Stimulated activated CD4-positive, alpha-beta T cell treated with anti-CD3 and anti-CD28 coated beads, Interleukin-1b, Interleukin-23, amount 100 ng/mL, for 1 hour (primary cell): ENCODE measurements at regions not wholly inside any gene's neighbourhood (a gene's known extent, or its start where the extent isn't known, plus 50 kb on each side); places are given as distances from the start of the nearest gene placed in this dataset.

Experiments
- DNase-seq, 2 donors: peaks; one replicate each; pipeline ENCODE4 v3.0.0-alpha.2; 2020; ENCODE audit warnings: low read depth in 2 of 2

- DNase-seq = no peak
Observed at GRCh38 chr14:87111126-87111525, 881.9 kb downstream of the GALC start.

DNA sequence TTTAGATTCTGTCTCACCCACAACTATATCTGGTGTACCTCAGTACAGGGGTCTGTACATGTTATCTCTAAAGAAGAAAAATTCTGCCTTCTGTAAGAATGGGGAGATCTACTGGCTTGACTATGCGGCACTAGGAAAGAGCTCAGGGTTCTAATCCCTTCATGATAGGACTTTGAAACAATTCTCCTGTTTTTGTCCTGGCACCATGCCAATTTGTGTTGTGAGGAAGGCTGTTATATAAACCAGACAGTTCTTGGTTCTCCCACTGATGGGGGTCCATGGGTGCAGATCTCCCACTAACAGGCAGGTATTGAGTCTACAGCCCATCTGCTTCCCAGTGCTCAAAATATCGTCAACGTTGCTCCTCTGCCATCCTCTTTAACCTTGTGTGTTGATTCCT is 883.7 kb downstream of the GALC start:
- DNase-seq = no peak

DNA sequence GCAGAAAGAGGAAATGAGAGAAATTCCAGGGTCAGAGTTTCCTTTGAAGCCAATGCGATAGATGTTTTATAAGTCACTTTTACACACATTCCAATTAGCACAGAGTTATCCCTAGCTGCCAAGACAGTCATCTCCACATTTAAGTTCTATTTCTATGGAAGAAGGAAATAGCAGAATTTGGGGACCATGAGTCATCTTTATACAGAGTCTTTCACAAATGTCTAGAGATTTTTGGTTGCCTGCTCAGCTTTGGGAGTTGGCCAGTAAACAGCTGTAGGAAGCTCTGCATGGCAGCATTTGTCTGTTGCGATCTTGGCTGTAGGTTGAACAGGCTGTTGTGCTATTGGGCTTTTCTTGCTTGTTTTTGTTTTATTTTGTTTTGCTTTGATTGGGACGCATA is 884.3 kb downstream of the GALC start:
- DNase-seq = no peak

DNA sequence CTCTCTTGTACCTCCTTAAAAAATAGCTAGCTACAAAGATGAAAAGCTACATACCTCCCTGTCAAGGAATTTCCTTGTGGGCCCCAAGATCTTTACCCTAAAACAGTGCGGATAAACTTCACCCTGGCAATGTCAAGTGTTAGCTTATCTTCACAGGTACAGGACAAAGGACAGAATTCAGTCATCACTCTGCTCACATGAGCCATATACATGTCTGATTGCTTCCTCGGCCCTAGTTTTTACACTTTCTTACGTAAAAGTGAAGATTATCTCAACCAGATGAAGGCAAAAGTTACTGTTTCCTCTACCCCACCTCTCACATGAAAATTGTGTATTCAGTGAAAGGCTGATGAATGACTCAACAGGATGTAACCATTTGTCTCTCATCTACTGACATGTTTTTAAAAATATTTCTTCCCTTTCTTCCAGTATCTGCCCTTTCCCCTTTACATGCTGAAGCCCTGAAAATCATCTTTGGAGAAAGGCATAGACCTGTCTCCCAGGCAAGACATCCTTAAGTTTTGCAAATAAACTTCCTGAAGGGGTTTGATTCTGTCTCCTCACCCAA is 890.1 kb downstream of the GALC start:
- DNase-seq = no peak

GRCh38 chr14:87097015-87097414 is 896.0 kb downstream of the GALC start:
- DNase-seq = no peak

GRCh38 chr14:87094913-87095312 is 898.1 kb downstream of the GALC start:
- DNase-seq = no peak

DNA sequence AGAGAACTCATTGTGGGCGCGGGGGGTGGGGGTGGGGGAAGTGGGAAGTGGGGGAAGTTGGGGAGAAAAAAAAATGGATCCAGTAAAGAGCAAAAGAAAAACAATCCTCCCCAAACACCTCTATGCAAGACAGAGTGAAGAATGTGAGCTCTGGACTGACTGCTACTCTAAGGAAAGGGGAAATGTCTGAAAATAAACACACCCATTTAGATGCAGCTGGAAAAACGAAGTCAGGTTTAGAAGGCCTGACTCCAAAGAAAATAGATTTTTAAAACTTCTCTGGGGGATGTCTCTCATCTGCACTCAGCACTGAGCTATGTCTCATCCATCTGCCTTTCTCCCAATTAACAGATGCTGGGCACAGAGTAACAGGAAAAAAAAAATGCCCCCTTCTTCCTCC is 904.4 kb downstream of the GALC start:
- DNase-seq = no peak

DNA sequence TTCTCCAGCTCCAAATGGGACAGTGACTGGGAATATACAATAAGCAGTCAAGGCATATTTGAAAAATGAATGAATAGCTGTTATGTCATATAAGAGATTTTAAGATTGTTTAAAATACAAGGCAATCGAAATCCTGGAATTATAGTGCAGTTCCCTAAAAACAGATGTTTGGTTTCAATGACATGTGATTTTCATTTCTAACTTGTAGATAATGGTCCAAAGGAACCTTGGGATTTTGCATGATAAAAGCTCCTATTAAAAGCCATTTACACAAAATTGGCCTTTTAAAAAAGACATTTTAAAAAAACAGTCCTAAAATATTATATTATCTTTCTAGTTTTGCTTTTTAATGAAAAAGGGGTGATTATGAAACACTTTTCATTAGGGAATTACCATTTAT is 905.1 kb downstream of the GALC start:
- DNase-seq = no peak

GRCh38 chr14:87084908-87085307 is 908.1 kb downstream of the GALC start:
- no peak for DNase-seq

DNA sequence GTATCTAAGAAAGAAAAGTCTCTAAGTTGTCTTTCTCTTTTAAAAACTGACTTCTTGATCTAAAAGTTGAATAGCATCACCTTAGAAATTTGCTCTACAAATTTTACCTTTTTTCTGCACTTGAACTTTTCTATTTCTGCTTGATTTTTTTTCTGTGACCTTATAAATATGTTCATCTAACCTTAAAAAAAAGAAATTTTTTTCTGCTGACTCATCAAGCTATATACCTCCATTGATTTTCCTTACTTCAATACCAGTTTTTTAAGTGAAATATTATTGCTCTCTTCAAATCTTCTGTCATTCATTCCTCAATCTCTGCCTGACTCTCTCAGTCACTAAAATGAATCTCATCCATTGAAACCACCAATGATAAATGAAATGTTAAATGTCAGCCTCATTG is 910.1 kb downstream of the GALC start:
- DNase-seq = no peak

GRCh38 chr14:87081004-87081403 is 912.0 kb downstream of the GALC start:
- DNase-seq = no peak

- no peak for DNase-seq
Observed at GRCh38 chr14:87080146-87080545, 912.8 kb downstream of the GALC start.

GRCh38 chr14:87079416-87079815 is 913.6 kb downstream of the GALC start:
- no peak for DNase-seq

GRCh38 chr14:87076922-87077321 is 916.1 kb downstream of the GALC start:
- no peak for DNase-seq

GRCh38 chr14:87076146-87076545 is 916.8 kb downstream of the GALC start:
- no peak for DNase-seq

DNA sequence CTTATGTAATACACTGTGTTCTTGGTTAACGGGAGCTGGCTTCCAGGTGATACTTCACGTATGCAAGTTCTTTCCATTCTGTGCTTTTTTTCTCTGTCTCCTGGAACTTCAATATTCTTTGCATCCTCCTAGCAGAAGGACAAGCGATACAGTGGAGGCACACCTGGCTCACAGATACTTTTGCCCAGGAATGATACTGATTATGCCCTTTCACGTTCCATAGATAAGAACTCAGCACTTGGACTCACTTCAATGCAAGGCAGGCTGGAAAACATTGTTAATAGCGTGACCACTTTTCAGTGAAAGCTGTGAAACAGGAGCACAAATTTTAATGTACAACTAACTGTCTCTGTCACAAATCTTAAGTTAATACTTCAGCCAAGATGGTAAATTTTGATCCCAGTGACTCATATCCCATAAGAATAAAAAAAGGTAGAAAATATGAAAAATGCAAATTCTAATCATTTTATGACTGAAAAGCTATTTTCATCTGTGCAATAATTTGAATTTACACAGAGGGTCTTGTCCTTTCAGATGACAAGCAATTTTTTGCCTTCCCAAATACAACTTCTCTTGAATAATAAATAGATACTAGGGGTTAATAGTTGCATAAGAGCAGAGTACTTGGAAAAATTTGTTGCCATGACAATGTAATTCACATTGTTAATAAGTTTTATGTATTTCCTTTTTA is 919.0 kb downstream of the GALC start:
- DNase-seq = no peak

GRCh38 chr14:87067591-87067990 is 925.4 kb downstream of the GALC start:
- DNase-seq = no peak

DNA sequence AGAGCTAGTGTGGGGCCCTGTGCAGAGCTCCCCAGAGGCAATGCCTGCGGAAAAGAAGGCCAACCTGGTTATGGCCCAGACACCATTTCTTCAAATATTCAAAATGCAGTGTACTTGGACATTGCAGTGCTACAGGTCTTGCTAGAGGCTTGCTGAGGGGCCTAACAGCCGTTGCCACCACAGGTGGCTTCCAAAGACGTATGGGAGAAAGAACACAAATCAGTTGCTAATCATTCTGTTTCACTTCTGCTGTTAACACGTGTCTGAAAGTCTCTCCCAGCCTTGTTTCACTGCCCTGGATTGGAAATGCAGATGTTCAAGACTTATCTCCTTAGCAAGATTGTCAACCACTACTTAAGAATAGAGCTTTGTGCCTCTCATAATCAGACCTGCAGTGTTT is 925.9 kb downstream of the GALC start:
- DNase-seq = no peak

DNA sequence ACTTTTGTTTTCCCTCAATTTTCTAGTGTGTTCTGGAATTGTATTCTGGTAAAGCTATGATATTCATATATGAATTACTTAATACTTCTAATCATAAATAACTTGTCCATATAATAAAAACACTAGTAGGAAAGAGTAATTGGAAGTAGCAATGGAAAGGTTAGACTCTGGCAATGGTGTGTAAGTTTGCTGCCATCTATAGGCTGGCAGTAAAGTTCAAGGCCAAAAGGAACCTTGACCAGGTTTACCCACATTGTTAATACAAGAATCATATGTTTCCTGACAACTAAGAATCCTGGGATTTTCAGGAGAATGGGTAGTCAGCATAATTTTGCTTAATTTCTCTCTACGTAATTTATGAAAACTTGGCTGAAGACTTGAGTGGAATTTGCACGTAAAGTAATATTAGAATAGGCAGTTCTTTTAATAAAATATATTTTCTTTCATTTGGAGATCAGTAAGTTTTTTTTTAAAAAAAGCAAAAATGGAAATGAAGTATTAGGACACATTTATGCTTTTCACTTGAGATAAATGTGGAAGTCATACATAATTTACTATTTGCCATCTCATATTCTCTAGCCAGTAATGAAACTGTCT is 926.7 kb downstream of the GALC start:
- DNase-seq = no peak

DNA sequence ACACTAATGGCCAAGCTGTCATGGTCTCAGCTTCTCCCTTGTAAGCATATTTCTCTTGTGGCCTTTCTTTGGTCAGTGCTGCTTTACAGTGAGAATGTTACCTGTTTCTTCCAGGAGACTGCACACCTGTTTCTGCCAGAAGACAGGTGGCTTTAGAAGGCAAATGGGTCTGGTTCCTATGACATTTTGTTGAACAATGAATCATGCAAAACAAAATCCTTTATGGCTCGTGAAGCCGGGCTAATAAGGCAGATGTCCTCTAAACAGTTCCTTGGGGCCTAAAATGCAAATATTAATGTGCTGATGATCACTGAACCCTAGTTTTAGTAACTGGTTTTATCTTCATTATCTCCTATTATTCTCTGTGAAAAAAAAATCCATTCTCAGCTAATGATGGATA is 927.6 kb downstream of the GALC start:
- DNase-seq = no peak

DNA sequence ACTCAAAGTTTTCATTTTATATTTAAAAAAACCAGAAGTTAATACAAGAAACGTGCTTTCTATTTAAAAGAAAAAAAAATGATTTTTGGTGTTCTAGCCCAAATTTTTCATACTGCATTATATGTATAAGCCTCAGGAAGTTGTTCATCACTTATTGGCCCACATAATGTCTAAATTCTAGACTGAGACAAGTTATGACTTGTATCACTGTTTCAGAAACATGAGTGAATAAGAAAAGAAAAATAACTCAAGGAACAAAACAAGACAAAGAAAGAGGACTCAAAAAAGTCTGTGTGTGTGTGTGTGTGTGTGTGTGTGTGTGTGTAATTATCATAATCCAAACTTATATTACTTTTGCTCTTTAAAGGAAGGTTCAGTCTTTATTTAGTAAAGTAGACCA is 929.8 kb downstream of the GALC start:
- no peak for DNase-seq

DNA sequence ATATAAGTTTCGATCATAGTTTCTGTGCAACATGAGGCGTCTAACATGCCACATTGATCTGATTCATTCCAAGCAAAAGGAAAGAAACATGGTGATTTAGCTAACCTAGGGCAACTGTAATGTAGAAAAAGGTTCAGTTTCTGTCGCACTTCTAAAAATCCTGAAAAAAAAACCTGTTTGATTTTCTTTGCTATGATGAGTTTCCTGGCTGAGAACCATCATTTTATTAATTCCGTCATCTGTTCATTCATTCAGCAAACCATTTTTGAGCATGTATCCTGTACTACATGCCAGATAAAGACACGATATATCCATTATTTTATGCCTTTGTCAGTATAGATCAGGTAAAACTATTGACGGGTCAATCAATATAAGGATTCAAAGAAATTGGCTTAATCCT is 932.6 kb downstream of the GALC start:
- no peak for DNase-seq

GRCh38 chr14:87059060-87059839 is 933.7 kb downstream of the GALC start:
- no peak for DNase-seq
